ENCODE measurements at regions not wholly inside any gene's neighbourhood (a gene's known extent, or its start where the extent isn't known, plus 50 kb on each side); places are given as distances from the start of the nearest gene placed in this dataset.

DNA sequence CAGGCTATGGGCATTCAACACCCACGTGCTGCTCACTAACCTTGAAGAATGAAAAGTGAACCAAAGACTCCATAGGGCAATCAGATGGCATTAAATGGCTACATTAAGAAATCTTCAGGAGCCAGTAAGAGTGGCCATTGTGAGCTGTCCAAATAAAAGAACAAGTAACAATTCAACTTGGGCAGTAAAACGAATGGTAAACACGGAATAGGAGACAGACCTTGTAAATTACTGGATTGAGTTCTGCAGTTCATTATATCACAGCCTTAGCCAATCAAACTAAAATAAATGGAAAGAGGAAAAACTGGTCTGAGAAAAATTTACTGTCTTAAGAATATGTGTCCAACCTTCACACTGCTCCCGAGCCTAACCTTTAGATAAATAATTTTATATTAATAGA is 306.5 kb upstream of the ZNF521 start:
- H3K4me1 ChIP-seq (ENCODE audit: control insufficient read depth, insufficient read depth, low read length) = no peaks in the 10 kb centered on the region
- no peak overlapping the region for H3K4me3 ChIP-seq (ENCODE audit: low read length)
- ATAC-seq (no peak), DNase-seq (no peak)
- Mint-ChIP-seq H3K27me3 (ENCODE audit: low read depth in 2 of 2) (peaks cover 0 to 29% of the 10 kb centered on the region in 2 donors), H3K9me3 (peaks cover 4% of the 10 kb centered on the region in 2 donors), H3K36me3 (peaks cover 19% of the 10 kb centered on the region), H3K4me3 (no peak overlapping the region), H3K4me1 (peaks cover 0 to 4% of the 10 kb centered on the region in 2 donors), H3K27ac (no peak overlapping the region)
- TF ChIP-seq, protein P1, sequence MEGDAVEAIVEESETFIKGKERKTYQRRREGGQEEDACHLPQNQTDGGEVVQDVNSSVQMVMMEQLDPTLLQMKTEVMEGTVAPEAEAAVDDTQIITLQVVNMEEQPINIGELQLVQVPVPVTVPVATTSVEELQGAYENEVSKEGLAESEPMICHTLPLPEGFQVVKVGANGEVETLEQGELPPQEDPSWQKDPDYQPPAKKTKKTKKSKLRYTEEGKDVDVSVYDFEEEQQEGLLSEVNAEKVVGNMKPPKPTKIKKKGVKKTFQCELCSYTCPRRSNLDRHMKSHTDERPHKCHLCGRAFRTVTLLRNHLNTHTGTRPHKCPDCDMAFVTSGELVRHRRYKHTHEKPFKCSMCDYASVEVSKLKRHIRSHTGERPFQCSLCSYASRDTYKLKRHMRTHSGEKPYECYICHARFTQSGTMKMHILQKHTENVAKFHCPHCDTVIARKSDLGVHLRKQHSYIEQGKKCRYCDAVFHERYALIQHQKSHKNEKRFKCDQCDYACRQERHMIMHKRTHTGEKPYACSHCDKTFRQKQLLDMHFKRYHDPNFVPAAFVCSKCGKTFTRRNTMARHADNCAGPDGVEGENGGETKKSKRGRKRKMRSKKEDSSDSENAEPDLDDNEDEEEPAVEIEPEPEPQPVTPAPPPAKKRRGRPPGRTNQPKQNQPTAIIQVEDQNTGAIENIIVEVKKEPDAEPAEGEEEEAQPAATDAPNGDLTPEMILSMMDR (IDR thresholded peaks at IDR 0.05) = no peak
- WGBS (ENCODE audit: insufficient coverage) = 89% methylated on average over 3 of the region's 4 CpGs
- no peak overlapping the region for H3K27ac ChIP-seq (ENCODE audit: low read length)
- H3K9me3 ChIP-seq (ENCODE audit: control insufficient read depth, insufficient read depth, low read length) = no peaks in the 10 kb centered on the region
- peaks cover 2% of the 10 kb centered on the region for H3K27me3 ChIP-seq (ENCODE audit: control insufficient read depth, insufficient read depth, low read length)
- intact Hi-C loops (cut with micrococcal nuclease) = no loop called here
- H3K36me3 ChIP-seq (ENCODE audit: control insufficient read depth, insufficient read depth, low read length) = no peaks in the 10 kb centered on the region

DNA sequence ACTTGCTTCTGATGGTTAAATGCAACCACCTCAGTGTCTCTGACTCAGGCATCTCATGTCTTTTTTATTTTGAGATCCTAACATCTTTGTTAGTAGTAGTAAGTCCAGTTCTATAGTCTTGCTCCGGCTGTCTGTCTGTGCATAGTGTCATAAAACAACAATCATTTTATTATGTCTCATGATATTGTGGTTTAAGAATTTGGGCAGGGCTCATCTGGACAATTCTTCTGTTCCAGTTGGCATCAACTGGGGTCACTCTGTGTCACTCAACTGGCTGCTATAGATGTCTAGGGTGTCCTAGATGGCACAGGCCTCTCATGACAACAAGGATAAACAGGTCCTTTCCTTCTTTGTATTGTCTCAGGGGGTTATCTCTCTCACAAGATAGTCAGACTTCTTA is 299.6 kb upstream of the ZNF521 start:
- Histone ChIP-seq H3K27me3 (ENCODE audit: control insufficient read depth, insufficient read depth, low read length) (peaks cover 2% of the 10 kb centered on the region), H3K4me1 (ENCODE audit: control insufficient read depth, insufficient read depth, low read length) (peaks cover 8% of the 10 kb centered on the region), H3K4me3 (ENCODE audit: low read length) (no peak overlapping the region), H3K27ac (ENCODE audit: low read length) (no peak overlapping the region), H3K36me3 (ENCODE audit: control insufficient read depth, insufficient read depth, low read length) (no peaks in the 10 kb centered on the region), H3K9me3 (ENCODE audit: control insufficient read depth, insufficient read depth, low read length) (no peaks in the 10 kb centered on the region)
- intact Hi-C loops (cut with micrococcal nuclease) = no loop called here
- Mint-ChIP-seq H3K9me3 (peaks cover 4 to 7% of the 10 kb centered on the region in 2 donors), H3K27ac (no peak overlapping the region), H3K4me3 (no peak overlapping the region), H3K27me3 (ENCODE audit: low read depth in 2 of 2) (peaks cover 0 to 37% of the 10 kb centered on the region in 2 donors), H3K4me1 (peaks cover 11 to 24% of the 10 kb centered on the region in 2 donors), H3K36me3 (peaks cover 19% of the 10 kb centered on the region)
- WGBS (ENCODE audit: insufficient coverage) = no CpG with 5 or more reads among the region's 1 CpG
- DNase-seq (no peak), ATAC-seq (no peak)
- TF ChIP-seq, protein P1 (IDR thresholded peaks at IDR 0.05) = no peak

DNA sequence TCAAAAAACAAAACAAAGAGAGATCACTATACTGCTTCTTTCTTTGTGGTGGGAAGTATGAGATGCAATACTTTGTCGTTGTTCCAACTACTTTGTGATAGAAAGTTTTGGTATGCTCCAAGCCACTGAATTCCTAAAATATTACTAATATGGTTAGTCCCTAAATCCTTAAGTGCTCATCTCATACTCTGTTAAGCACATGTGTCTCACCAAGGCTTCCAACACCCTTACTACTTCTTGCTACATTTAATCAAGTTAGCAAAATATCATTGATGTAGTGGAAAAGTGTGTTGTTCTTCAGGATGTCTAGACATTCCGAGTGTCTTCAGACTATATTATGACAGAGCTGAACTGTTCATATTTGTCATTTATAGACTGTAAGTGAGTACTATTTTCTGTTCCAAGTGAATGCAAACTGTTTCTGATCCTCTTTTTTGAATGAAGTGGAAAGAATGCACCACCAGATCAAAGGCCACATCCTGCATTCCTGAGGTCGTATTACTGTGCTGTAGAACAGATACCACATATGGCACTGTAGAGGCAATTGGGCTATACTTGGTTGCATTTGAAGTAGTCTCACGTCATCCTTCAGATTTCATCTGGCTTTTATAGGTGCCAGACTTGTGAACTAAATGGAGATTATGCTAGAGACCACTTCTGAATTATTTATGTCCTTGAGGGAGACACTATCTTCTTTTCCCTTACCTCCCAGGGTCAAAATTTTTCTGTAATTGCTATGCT is 298.4 kb upstream of the ZNF521 start:
- Mint-ChIP-seq H3K4me3 (no peak overlapping the region), H3K27me3 (ENCODE audit: low read depth in 2 of 2) (peaks cover 0 to 33% of the 10 kb centered on the region in 2 donors), H3K9me3 (peaks cover 2 to 5% of the 10 kb centered on the region in 2 donors), H3K4me1 (peaks cover 11 to 35% of the 10 kb centered on the region in 2 donors), H3K27ac (no peak overlapping the region), H3K36me3 (peaks cover 15% of the 10 kb centered on the region)
- peaks cover 15% of the 10 kb centered on the region for H3K4me1 ChIP-seq (ENCODE audit: control insufficient read depth, insufficient read depth, low read length)
- no peak overlapping the region for H3K4me3 ChIP-seq (ENCODE audit: low read length)
- TF ChIP-seq, protein P1 (IDR thresholded peaks at IDR 0.05) = no peak
- H3K27ac ChIP-seq (ENCODE audit: low read length) = no peak overlapping the region
- intact Hi-C loops (cut with micrococcal nuclease) = no loop called here
- H3K27me3 ChIP-seq (ENCODE audit: control insufficient read depth, insufficient read depth, low read length) = no peaks in the 10 kb centered on the region
- 89% methylated on average over 3 of the region's 4 CpGs for WGBS (ENCODE audit: insufficient coverage)
- ATAC-seq = no peak
- no peaks in the 10 kb centered on the region for H3K9me3 ChIP-seq (ENCODE audit: control insufficient read depth, insufficient read depth, low read length)
- no peak for DNase-seq
- H3K36me3 ChIP-seq (ENCODE audit: control insufficient read depth, insufficient read depth, low read length) = no peaks in the 10 kb centered on the region

Data from natural killer cell (primary cell).